Breast epithelium (tissue), 3 donors: ENCODE measurements at regions not wholly inside any gene's neighbourhood (a gene's known extent, or its start where the extent isn't known, plus 50 kb on each side); places are given as distances from the start of the nearest gene placed in this dataset.

Experiments used
- POLR2A ChIP-seq: fragments of 450-650 bp; IDR thresholded peaks from one replicate; pipeline ENCODE4 v1.6.1; 2016; ENCODE audit warnings: antibody characterized with exemption, mild to moderate bottlenecking, moderate library complexity
- POLR2AphosphoS5 ChIP-seq, 3 donors: sonication (generic); formaldehyde crosslinking; IDR thresholded peaks; one replicate each; pipeline ENCODE4 v1.6.1; 2017; ENCODE audit warnings: antibody characterized with exemption in 3 of 3
- TF ChIP-seq, protein P1 (sequence below), 3 donors: fragments of 450-650 bp; IDR thresholded peaks; one replicate each; pipeline ENCODE4 v1.5.1; 2016 to 2017; ENCODE audit warnings: antibody characterized with exemption in 3 of 3, mild to moderate bottlenecking in 3 of 3, moderate library complexity in 3 of 3

DNA sequence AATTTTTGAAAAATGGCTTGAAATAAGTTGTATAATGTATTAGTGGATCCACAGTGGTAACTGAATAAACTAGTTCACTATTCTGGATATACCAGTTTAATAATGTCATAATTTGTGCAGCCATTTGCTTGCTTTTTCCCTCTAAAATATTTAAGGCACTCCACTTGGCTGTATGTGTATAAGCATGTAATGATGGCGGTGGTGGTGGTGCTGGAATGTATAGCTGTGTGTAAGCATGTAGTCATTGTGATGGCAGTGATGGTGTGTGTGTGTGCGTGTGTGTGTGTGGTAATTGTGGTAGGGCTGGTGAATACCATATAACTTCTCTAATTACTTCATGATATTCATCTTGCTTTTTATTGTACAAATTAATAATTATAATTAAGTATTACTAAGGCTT, 89.2 kb upstream of the HIVEP1 start:
- TF ChIP-seq POLR2A (no peak), POLR2AphosphoS5 (IDR thresholded peaks at IDR 0.05) (no peak)
- TF ChIP-seq, protein P1, sequence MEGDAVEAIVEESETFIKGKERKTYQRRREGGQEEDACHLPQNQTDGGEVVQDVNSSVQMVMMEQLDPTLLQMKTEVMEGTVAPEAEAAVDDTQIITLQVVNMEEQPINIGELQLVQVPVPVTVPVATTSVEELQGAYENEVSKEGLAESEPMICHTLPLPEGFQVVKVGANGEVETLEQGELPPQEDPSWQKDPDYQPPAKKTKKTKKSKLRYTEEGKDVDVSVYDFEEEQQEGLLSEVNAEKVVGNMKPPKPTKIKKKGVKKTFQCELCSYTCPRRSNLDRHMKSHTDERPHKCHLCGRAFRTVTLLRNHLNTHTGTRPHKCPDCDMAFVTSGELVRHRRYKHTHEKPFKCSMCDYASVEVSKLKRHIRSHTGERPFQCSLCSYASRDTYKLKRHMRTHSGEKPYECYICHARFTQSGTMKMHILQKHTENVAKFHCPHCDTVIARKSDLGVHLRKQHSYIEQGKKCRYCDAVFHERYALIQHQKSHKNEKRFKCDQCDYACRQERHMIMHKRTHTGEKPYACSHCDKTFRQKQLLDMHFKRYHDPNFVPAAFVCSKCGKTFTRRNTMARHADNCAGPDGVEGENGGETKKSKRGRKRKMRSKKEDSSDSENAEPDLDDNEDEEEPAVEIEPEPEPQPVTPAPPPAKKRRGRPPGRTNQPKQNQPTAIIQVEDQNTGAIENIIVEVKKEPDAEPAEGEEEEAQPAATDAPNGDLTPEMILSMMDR (IDR thresholded peaks at IDR 0.05), result no peak
